Esophagus squamous epithelium (tissue), 4 donors: ENCODE measurements at regions not wholly inside any gene's neighbourhood (a gene's known extent, or its start where the extent isn't known, plus 50 kb on each side); places are given as distances from the start of the nearest gene placed in this dataset.

Experiments
- POLR2A ChIP-seq, 4 donors: fragments of 450-650 bp; IDR thresholded peaks; one replicate each; pipeline ENCODE4 v1.6.1; 2017; ENCODE audit warnings: antibody characterized with exemption in 4 of 4, mild to moderate bottlenecking in 4 of 4, moderate library complexity in 3 of 4
- TF ChIP-seq, protein P1 (sequence below), 6 experiments: fragments of 450-650 bp in 4 of 6; fragments of 200-600 bp in 2 of 6; sonication (generic) in 2 of 6; IDR thresholded peaks; one replicate each; pipeline ENCODE4 v1.5.1; 2016 to 2019; ENCODE audit warnings: antibody characterized with exemption in 6 of 6, mild to moderate bottlenecking in 4 of 6, moderate library complexity in 4 of 6

- TF ChIP-seq, protein P1, sequence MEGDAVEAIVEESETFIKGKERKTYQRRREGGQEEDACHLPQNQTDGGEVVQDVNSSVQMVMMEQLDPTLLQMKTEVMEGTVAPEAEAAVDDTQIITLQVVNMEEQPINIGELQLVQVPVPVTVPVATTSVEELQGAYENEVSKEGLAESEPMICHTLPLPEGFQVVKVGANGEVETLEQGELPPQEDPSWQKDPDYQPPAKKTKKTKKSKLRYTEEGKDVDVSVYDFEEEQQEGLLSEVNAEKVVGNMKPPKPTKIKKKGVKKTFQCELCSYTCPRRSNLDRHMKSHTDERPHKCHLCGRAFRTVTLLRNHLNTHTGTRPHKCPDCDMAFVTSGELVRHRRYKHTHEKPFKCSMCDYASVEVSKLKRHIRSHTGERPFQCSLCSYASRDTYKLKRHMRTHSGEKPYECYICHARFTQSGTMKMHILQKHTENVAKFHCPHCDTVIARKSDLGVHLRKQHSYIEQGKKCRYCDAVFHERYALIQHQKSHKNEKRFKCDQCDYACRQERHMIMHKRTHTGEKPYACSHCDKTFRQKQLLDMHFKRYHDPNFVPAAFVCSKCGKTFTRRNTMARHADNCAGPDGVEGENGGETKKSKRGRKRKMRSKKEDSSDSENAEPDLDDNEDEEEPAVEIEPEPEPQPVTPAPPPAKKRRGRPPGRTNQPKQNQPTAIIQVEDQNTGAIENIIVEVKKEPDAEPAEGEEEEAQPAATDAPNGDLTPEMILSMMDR (IDR thresholded peaks at IDR 0.05) = no peak
- no peak for TF ChIP-seq POLR2A (IDR thresholded peaks at IDR 0.05)
These were observed 315.3 kb downstream of the TRIML1 start for GRCh38 chr4:188454575-188454974.
